ENCODE measurements at regions not wholly inside any gene's neighbourhood (a gene's known extent, or its start where the extent isn't known, plus 50 kb on each side); places are given as distances from the start of the nearest gene placed in this dataset.

DNA sequence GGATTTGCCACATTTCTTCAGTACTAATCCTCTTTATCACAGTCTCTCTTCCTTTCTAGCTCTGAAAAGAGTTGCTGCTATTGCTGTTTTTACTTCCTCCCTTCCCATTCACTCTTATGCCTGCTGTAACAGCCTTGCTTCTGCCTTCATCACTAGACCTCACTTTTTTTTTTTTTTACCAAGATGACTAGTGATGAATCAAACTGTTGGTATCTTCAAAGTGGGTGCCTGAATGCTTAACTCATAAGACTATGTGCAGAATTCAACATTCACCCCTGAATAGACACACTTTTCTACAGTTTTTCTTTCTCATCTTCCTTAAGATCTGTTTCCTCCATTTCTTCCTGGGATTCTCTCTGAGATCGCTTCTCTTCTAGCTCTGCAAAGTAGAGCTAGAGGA lies 217.2 kb upstream of the HTR2A start:
- DNase-seq (ENCODE audit: low spot score) (no peak), ATAC-seq (ENCODE audit: low read depth) (0 out of 3 replicates have a peak, but pooled peaks have one; percentile 38)
- TF ChIP-seq, protein P1, sequence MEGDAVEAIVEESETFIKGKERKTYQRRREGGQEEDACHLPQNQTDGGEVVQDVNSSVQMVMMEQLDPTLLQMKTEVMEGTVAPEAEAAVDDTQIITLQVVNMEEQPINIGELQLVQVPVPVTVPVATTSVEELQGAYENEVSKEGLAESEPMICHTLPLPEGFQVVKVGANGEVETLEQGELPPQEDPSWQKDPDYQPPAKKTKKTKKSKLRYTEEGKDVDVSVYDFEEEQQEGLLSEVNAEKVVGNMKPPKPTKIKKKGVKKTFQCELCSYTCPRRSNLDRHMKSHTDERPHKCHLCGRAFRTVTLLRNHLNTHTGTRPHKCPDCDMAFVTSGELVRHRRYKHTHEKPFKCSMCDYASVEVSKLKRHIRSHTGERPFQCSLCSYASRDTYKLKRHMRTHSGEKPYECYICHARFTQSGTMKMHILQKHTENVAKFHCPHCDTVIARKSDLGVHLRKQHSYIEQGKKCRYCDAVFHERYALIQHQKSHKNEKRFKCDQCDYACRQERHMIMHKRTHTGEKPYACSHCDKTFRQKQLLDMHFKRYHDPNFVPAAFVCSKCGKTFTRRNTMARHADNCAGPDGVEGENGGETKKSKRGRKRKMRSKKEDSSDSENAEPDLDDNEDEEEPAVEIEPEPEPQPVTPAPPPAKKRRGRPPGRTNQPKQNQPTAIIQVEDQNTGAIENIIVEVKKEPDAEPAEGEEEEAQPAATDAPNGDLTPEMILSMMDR (IDR thresholded peaks at IDR 0.05; ENCODE audit: poor library complexity, severe bottlenecking): no peak
- no peaks in the 10 kb centered on the region for H3K36me3 ChIP-seq (ENCODE audit: low read depth)
- H3K27me3 ChIP-seq (ENCODE audit: insufficient read depth, poor library complexity, severe bottlenecking): no peaks in the 10 kb centered on the region
- H3K4me3 ChIP-seq (ENCODE audit: severe bottlenecking): no peak overlapping the region
- no peak overlapping the region for H3K27ac ChIP-seq (ENCODE audit: poor library complexity, severe bottlenecking)
- H3K9me3 ChIP-seq (ENCODE audit: severe bottlenecking): no peaks in the 10 kb centered on the region
- H3K4me1 ChIP-seq (ENCODE audit: insufficient read depth, poor library complexity, severe bottlenecking): peaks cover 8% of the 10 kb centered on the region

DNA sequence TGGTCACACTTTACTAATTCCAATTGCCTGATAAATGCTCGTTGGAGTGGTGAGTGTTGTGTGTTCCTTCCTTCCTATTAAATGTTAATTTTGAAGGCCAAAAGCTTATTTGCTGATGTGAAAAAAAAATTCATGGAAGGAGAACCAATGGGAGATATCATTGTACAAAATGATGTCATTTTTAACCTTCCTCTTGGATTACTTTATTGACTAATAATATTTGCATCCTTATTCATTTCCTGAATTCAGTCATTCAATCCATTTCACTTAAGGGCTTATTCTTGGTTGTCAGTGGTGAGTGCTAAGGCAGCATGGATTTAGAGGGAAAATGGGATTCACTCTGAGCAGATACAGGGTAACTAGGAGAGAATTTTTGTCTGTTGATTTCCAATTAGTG lies 216.0 kb upstream of the HTR2A start:
- ATAC-seq (ENCODE audit: low read depth): no peak
- no peaks in the 10 kb centered on the region for H3K27me3 ChIP-seq (ENCODE audit: insufficient read depth, poor library complexity, severe bottlenecking)
- TF ChIP-seq, protein P1 (IDR thresholded peaks at IDR 0.05; ENCODE audit: poor library complexity, severe bottlenecking): no peak
- no peak for DNase-seq (ENCODE audit: low spot score)
- peaks cover 8% of the 10 kb centered on the region for H3K4me1 ChIP-seq (ENCODE audit: insufficient read depth, poor library complexity, severe bottlenecking)
- no peaks in the 10 kb centered on the region for H3K36me3 ChIP-seq (ENCODE audit: low read depth)
- no peak overlapping the region for H3K27ac ChIP-seq (ENCODE audit: poor library complexity, severe bottlenecking)
- no peaks in the 10 kb centered on the region for H3K9me3 ChIP-seq (ENCODE audit: severe bottlenecking)
- no peak overlapping the region for H3K4me3 ChIP-seq (ENCODE audit: severe bottlenecking)

DNA sequence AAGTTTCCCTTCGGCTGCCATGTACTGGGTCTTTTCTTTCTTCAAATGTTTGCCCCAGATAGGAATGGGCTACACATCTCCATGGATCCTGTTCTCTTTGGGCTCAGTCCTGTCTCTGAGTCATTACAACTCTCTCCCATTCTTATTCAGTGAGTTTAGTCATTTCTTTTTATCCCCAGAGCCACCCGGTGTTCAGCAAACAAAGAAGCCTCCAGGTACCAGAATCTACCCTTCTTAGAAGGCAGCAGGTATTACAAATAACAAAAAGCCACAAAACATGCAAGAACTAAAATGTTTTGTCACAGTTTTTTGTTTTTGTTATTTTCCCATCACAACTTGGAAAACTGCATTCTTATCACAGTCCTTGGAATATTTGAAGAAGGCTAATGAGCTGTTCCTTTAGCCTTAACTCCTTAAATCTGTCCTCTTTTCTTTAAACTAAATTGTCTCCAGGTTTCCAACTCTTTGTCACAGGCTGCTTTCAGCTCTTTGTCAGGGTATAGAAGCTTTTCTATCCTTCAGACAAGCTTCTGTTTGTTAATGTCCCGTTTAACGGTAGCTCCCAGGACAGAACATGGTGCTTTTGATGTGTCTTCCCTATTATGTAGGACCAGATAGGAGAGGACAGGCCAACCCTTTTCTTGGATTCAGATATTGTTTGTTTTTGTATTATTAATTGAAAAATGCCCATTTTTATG lies 215.5 kb upstream of the HTR2A start:
- H3K4me1 ChIP-seq (ENCODE audit: insufficient read depth, poor library complexity, severe bottlenecking): peaks cover 5% of the 10 kb centered on the region
- H3K36me3 ChIP-seq (ENCODE audit: low read depth): no peaks in the 10 kb centered on the region
- DNase-seq (ENCODE audit: low spot score): no peak
- TF ChIP-seq, protein P1 (IDR thresholded peaks at IDR 0.05; ENCODE audit: poor library complexity, severe bottlenecking): no peak
- no peak overlapping the region for H3K27ac ChIP-seq (ENCODE audit: poor library complexity, severe bottlenecking)
- H3K4me3 ChIP-seq (ENCODE audit: severe bottlenecking): no peak overlapping the region
- no peaks in the 10 kb centered on the region for H3K27me3 ChIP-seq (ENCODE audit: insufficient read depth, poor library complexity, severe bottlenecking)
- no peaks in the 10 kb centered on the region for H3K9me3 ChIP-seq (ENCODE audit: severe bottlenecking)
- ATAC-seq (ENCODE audit: low read depth): peak; percentile 52; the same call in 1 of the 3 replicates

DNA sequence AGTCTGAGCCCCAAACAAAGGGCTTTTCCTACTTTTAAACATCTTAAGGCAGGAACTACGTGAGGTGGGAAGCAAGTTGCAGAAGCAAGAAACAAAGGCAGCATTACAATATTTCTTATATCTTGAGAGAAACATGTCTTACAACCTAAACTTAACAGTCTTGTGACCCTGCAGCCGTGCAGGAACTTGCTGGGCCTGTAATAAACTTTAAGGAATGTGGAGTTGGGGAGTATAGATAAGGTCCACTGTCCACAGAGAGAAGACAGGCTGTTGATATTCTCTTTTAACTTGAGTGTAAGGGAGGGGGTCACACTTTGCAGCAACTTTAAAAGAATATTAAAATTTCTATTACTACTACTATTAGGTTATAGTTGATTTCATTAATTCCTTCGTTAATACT lies 214.6 kb upstream of the HTR2A start:
- no peaks in the 10 kb centered on the region for H3K9me3 ChIP-seq (ENCODE audit: severe bottlenecking)
- H3K4me1 ChIP-seq (ENCODE audit: insufficient read depth, poor library complexity, severe bottlenecking): peaks cover 4% of the 10 kb centered on the region
- DNase-seq (ENCODE audit: low spot score) (no peak), ATAC-seq (ENCODE audit: low read depth) (no peak)
- no peak overlapping the region for H3K27ac ChIP-seq (ENCODE audit: poor library complexity, severe bottlenecking)
- TF ChIP-seq, protein P1 (IDR thresholded peaks at IDR 0.05; ENCODE audit: poor library complexity, severe bottlenecking): no peak
- no peaks in the 10 kb centered on the region for H3K36me3 ChIP-seq (ENCODE audit: low read depth)
- no peak overlapping the region for H3K4me3 ChIP-seq (ENCODE audit: severe bottlenecking)
- no peaks in the 10 kb centered on the region for H3K27me3 ChIP-seq (ENCODE audit: insufficient read depth, poor library complexity, severe bottlenecking)

DNA sequence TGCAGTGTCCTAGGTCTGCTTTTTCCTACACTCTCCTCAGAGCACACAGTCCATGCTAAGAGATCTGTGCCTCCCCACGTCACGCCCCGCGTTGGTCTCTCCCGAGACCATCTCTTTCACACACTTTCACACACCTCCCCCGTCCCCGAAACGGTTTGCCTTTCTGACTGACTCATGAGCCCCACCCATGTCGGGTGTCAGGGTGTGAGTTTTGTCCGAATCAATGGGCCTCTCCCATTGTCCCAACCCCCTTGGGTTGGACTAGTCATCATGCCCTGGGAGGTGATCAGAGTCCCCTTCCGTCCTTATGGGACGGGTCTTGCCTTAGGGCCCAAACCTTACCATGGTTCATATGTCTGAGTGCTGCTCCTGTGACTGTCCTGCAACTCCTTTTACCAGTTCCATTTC lies 214.0 kb upstream of the HTR2A start:
- DNase-seq (ENCODE audit: low spot score): no peak
- no peak overlapping the region for H3K4me3 ChIP-seq (ENCODE audit: severe bottlenecking)
- TF ChIP-seq, protein P1 (IDR thresholded peaks at IDR 0.05; ENCODE audit: poor library complexity, severe bottlenecking): no peak
- no peaks in the 10 kb centered on the region for H3K27me3 ChIP-seq (ENCODE audit: insufficient read depth, poor library complexity, severe bottlenecking)
- ATAC-seq (ENCODE audit: low read depth): no peak
- H3K9me3 ChIP-seq (ENCODE audit: severe bottlenecking): no peaks in the 10 kb centered on the region
- no peak overlapping the region for H3K27ac ChIP-seq (ENCODE audit: poor library complexity, severe bottlenecking)
- H3K36me3 ChIP-seq (ENCODE audit: low read depth): no peaks in the 10 kb centered on the region
- H3K4me1 ChIP-seq (ENCODE audit: insufficient read depth, poor library complexity, severe bottlenecking): peaks cover 4% of the 10 kb centered on the region

Measured in RWPE2 (cell line).